22Rv1 (cell line): ENCODE measurements at regions not wholly inside any gene's neighbourhood (a gene's known extent, or its start where the extent isn't known, plus 50 kb on each side); places are given as distances from the start of the nearest gene placed in this dataset.

Experiments
- CTCF ChIP-seq: fragments of 450-650 bp; IDR thresholded peaks from 2 replicates; pipeline ENCODE4 v1.5.1; 2017; ENCODE audit warnings: mild to moderate bottlenecking
- ZFX ChIP-seq: fragments of 450-650 bp; IDR thresholded peaks from 2 replicates; pipeline ENCODE4 v1.6.1; 2017; ENCODE audit warnings: antibody characterized with exemption, borderline replicate concordance

GRCh38 chr12:70982286-70982685, 61.7 kb upstream of the PTPRR start:
- TF ChIP-seq CTCF (no peak), ZFX (no peak)
